OCI-LY1 (cell line): ENCODE measurements at regions not wholly inside any gene's neighbourhood (a gene's known extent, or its start where the extent isn't known, plus 50 kb on each side); places are given as distances from the start of the nearest gene placed in this dataset.

Experiments used
- H2AFZ ChIP-seq: fragments of 200-600 bp; sonication (generic), shearing (Covaris generic); 2 replicates; pipeline ENCODE4 v1.6.0; 2014; ENCODE audit warnings: antibody characterized with exemption, mild to moderate bottlenecking, low read length
- H3F3A ChIP-seq: fragments of 200-600 bp; sonication (generic), shearing (Covaris generic); 2 replicates; pipeline ENCODE4 v1.6.0; 2014; ENCODE audit warnings: mild to moderate bottlenecking, antibody characterized with exemption, low read length, moderate library complexity; ENCODE audit not compliant: insufficient read depth
- H3K27ac ChIP-seq: fragments of 200-600 bp; sonication (generic); 2 replicates; pipeline ENCODE4 v1.5.1; 2014; ENCODE audit warnings: low read length, mixed run types, mild to moderate bottlenecking, low read depth; ENCODE audit not compliant: poor library complexity, severe bottlenecking
- H3K27me3 ChIP-seq: fragments of 200-600 bp; sonication (generic); 2 replicates; pipeline ENCODE4 v1.6.0; 2014; ENCODE audit warnings: antibody characterized with exemption, mild to moderate bottlenecking, low read length, moderate library complexity; ENCODE audit not compliant: insufficient read depth
- H3K36me3 ChIP-seq: fragments of 200-600 bp; sonication (generic); 2 replicates; pipeline ENCODE4 v1.6.1; 2014; ENCODE audit warnings: mild to moderate bottlenecking, antibody characterized with exemption, low read length, moderate library complexity, mixed read lengths; ENCODE audit not compliant: insufficient read depth
- H3K4me1 ChIP-seq: fragments of 200-600 bp; sonication (generic); 2 replicates; pipeline ENCODE4 v1.5.1; 2014; ENCODE audit warnings: mild to moderate bottlenecking, low read length, moderate library complexity; ENCODE audit not compliant: insufficient read depth, severe bottlenecking
- H3K4me2 ChIP-seq: fragments of 200-600 bp; sonication (generic), shearing (Covaris generic); 2 replicates; pipeline ENCODE4 v1.6.1; 2014; ENCODE audit warnings: low read length
- H3K4me3 ChIP-seq: fragments of 200-600 bp; sonication (generic); 2 replicates; pipeline ENCODE4 v1.5.1; 2014; ENCODE audit warnings: low read length, low read depth, mild to moderate bottlenecking, mixed read lengths; ENCODE audit not compliant: poor library complexity, severe bottlenecking
- H3K79me2 ChIP-seq: fragments of 200-600 bp; shearing (Covaris generic); 2 replicates; pipeline ENCODE4 v1.6.1; 2016; ENCODE audit warnings: mixed run types, low read length, mixed read lengths; ENCODE audit not compliant: insufficient read depth
- H3K9ac ChIP-seq: fragments of 200-600 bp; sonication (generic), shearing (Covaris generic); 2 replicates; pipeline ENCODE4 v1.6.1; 2014; ENCODE audit warnings: mild to moderate bottlenecking, low read length, mixed read lengths
- H3K9me2 ChIP-seq: fragments of 200-600 bp; sonication (generic), shearing (Covaris generic); 2 replicates; pipeline ENCODE4 v1.6.1; 2014; ENCODE audit warnings: low read depth, mild to moderate bottlenecking, low read length, mixed read lengths
- H3K9me3 ChIP-seq: fragments of 200-600 bp; shearing (Covaris generic); 2 replicates; pipeline ENCODE4 v1.6.1; 2014; ENCODE audit warnings: low read length, mixed read lengths
- H4K20me1 ChIP-seq: fragments of 200-600 bp; sonication (generic), shearing (Covaris generic); 2 replicates; pipeline ENCODE4 v1.6.0; 2016; ENCODE audit warnings: mild to moderate bottlenecking, low read length; ENCODE audit not compliant: insufficient read depth
- CTCF ChIP-seq: fragments of 200-600 bp; sonication (generic), shearing (Covaris generic); IDR thresholded peaks from 2 replicates; pipeline ENCODE4 v1.5.1; 2017; ENCODE audit warnings: mild to moderate bottlenecking, antibody characterized with exemption, low read length, moderate library complexity, mixed read lengths
- EZH2 ChIP-seq: fragments of 200-600 bp; sonication (generic), shearing (Covaris generic); IDR thresholded peaks from 2 replicates; pipeline ENCODE4 v1.8.0; 2017; ENCODE audit warnings: borderline replicate concordance, mixed run types, mild to moderate bottlenecking, antibody characterized with exemption, low read length, moderate library complexity, mixed read lengths

GRCh38 chr4:152106113-152106763 lies 345.4 kb upstream of the GATB start:
- no peaks in the 10 kb centered on the region for H3K9me3 ChIP-seq
- H4K20me1 ChIP-seq: no peaks in the 10 kb centered on the region
- no peak overlapping the region for H3K4me2 ChIP-seq
- no peak overlapping the region for H3K9ac ChIP-seq
- H3K79me2 ChIP-seq: no peaks in the 10 kb centered on the region
- H3K27ac ChIP-seq: no peak overlapping the region
- no peaks in the 10 kb centered on the region for H3F3A ChIP-seq
- no peaks in the 10 kb centered on the region for H3K36me3 ChIP-seq
- H3K9me2 ChIP-seq: no peaks in the 10 kb centered on the region
- TF ChIP-seq EZH2 (no peak), CTCF (no peak)
- peaks cover 7% of the 10 kb centered on the region for H3K4me1 ChIP-seq
- no peak overlapping the region for H2AFZ ChIP-seq
- H3K27me3 ChIP-seq: no peaks in the 10 kb centered on the region; the same call in 1 of the 2 replicates
- H3K4me3 ChIP-seq: no peak overlapping the region

DNA sequence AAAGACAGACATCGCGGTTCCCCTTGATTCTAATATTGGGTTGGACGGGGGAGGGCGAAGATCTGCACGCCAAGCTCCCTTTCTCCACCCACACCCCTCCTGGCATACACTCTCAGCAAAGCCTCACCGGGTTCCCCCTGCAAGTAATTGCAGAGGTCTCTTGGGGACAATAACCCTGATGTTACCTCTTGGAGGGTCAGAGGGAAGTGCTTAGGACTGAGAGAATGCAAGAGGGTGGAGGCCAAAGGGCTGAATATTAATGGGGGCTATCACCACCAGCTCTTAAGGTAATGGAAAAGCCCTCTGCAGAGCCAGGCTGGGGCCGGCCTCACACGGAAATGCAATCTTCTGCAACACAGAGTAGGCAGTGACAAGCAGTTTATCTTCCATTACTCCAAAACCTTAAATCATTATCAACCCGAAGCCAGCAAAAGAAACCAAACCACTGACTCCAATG lies 344.1 kb upstream of the GATB start:
- no peaks in the 10 kb centered on the region for H4K20me1 ChIP-seq
- H3K4me1 ChIP-seq: peaks cover 20% of the 10 kb centered on the region
- H3K4me3 ChIP-seq: no peak overlapping the region
- H3K79me2 ChIP-seq: no peaks in the 10 kb centered on the region
- no peak overlapping the region for H2AFZ ChIP-seq
- no peak overlapping the region for H3K4me2 ChIP-seq
- H3K27me3 ChIP-seq: no peaks in the 10 kb centered on the region; the same call in 1 of the 2 replicates
- H3K9me3 ChIP-seq: no peaks in the 10 kb centered on the region
- no peaks in the 10 kb centered on the region for H3K9me2 ChIP-seq
- no peaks in the 10 kb centered on the region for H3K36me3 ChIP-seq
- TF ChIP-seq EZH2 (no peak), CTCF (no peak)
- H3K27ac ChIP-seq: no peak overlapping the region
- H3F3A ChIP-seq: no peaks in the 10 kb centered on the region
- H3K9ac ChIP-seq: no peak overlapping the region

DNA sequence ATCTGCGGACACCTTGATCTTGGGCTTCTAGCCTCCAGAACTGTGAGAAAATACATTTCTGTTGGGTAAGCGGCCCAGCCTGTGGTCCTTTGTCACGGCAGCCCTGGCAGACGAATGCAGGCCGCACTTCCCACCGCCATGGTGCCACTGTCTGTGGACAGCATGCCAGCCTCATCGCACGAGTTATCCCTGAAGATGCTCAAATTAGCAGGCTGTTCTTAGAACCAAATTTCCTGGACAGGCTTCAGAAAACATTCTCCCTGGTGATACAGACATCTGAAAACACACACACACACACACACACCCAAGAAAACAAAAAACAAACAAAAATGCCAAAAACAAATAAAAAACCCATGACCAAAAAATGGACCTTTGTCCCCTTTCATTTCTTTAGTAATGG lies 343.5 kb upstream of the GATB start:
- Histone ChIP-seq H3K9ac (no peak overlapping the region), H3K4me1 (peaks cover 25% of the 10 kb centered on the region), H3K9me3 (no peaks in the 10 kb centered on the region), H4K20me1 (no peaks in the 10 kb centered on the region), H3K9me2 (no peaks in the 10 kb centered on the region), H3K4me3 (no peak overlapping the region), H3K4me2 (no peak overlapping the region), H3F3A (no peaks in the 10 kb centered on the region), H3K27me3 (no peaks in the 10 kb centered on the region; the same call in 1 of the 2 replicates), H3K79me2 (no peaks in the 10 kb centered on the region), H3K36me3 (no peaks in the 10 kb centered on the region), H3K27ac (no peak overlapping the region), H2AFZ (no peak overlapping the region)
- TF ChIP-seq CTCF (no peak), EZH2 (no peak)
